K562 (cell line): ENCODE measurements at regions not wholly inside any gene's neighbourhood (a gene's known extent, or its start where the extent isn't known, plus 50 kb on each side); places are given as distances from the start of the nearest gene placed in this dataset.

Experiments
- MIER1 ChIP-seq: fragments of 450-650 bp; IDR thresholded peaks from 2 replicates; pipeline ENCODE4 v1.6.1; 2016; ENCODE audit warnings: antibody characterized with exemption, mild to moderate bottlenecking, low read depth
- SAP30 ChIP-seq: fragments of 200-600 bp; sonication (generic); IDR thresholded peaks from 2 replicates; pipeline ENCODE4 v1.6.1; 2012; ENCODE audit warnings: borderline replicate concordance, low read depth, mild to moderate bottlenecking, moderate library complexity, low read length, control low read depth, inconsistent platforms; ENCODE audit not compliant: insufficient read depth, poor library complexity, severe bottlenecking
- SNRNP70 ChIP-seq: fragments of 200-400 bp; formaldehyde crosslinking; optimal IDR thresholded peaks from 2 replicates; pipeline ENCODE3; 2017; ENCODE audit warnings: low read depth, low read length
- ZBTB40 ChIP-seq, 2 experiments: fragments of 450-650 bp in 1 of 2; sonication (generic) in 1 of 2; formaldehyde crosslinking in 1 of 2; IDR thresholded peaks; 2 replicates each; pipeline versions ENCODE4 v1.7.1 to v1.9.0; 2016 to 2022; ENCODE audit warnings: inconsistent platforms in 1 of 2, mild to moderate bottlenecking in 1 of 2, missing genetic modification reagents in 1 of 2
- ZNF217 ChIP-seq: sonication (generic); formaldehyde crosslinking; IDR thresholded peaks from 2 replicates; pipeline ENCODE4 v1.8.0; 2022; ENCODE audit warnings: mild to moderate bottlenecking, missing genetic modification reagents
- ZNF766 ChIP-seq: fragments of 200-800 bp; sonication (Bioruptor generic); conservative IDR thresholded peaks from 2 replicates; pipeline ENCODE4 v1.6.1; 2016; ENCODE audit warnings: missing genetic modification characterization, missing compliant biosample characterization

- TF ChIP-seq ZBTB40 (IDR thresholded peaks at IDR 0.05) (no peak), ZBTB40 (CRISPR knock-in tag; IDR thresholded peaks at IDR 0.05) (no peak), SNRNP70 (no peak), ZNF217 (CRISPR knock-in tag) (no peak), SAP30 (no peak), MIER1 (no peak), ZNF766 (CRISPR knock-in tag) (no peak)
These were observed 286.3 kb upstream of the UGT8 start (continued) for GRCh38 chr4:114312338-114312737.
